ENCODE measurements at regions not wholly inside any gene's neighbourhood (a gene's known extent, or its start where the extent isn't known, plus 50 kb on each side); places are given as distances from the start of the nearest gene placed in this dataset.
"Not testable (repeated sequence)": the region's sequence is repeated elsewhere in the genome, so short reads cannot be mapped to it uniquely, and the experiment has no call there.

- no peak for DNase-seq
Observed at GRCh38 chr5:124932791-124933600, 186.6 kb upstream of the ZNF608 start.

- no peak for DNase-seq
Observed at GRCh38 chr5:124935065-124935464, 188.6 kb upstream of the ZNF608 start.

- no peak for DNase-seq
Observed at GRCh38 chr5:124936626-124936933, 190.1 kb upstream of the ZNF608 start.

GRCh38 chr5:124941051-124942049 is 194.9 kb upstream of the ZNF608 start:
- no peak for DNase-seq

- DNase-seq, result no peak
Observed at GRCh38 chr5:124948062-124948753, 201.8 kb upstream of the ZNF608 start.

- DNase-seq, result no peak
Observed at GRCh38 chr5:124948754-124949275, 202.4 kb upstream of the ZNF608 start.

- DNase-seq, result no peak
Observed at GRCh38 chr5:124949862-124950261, 203.4 kb upstream of the ZNF608 start.

- no peak for DNase-seq
Observed at GRCh38 chr5:124951105-124951504, 204.7 kb upstream of the ZNF608 start.

GRCh38 chr5:124951661-124952060 is 205.2 kb upstream of the ZNF608 start:
- no peak for DNase-seq

GRCh38 chr5:124952079-124952478 is 205.6 kb upstream of the ZNF608 start:
- no peak for DNase-seq

GRCh38 chr5:124952566-124952965 is 206.1 kb upstream of the ZNF608 start:
- DNase-seq, result no peak

GRCh38 chr5:124954784-124955183 is 208.3 kb upstream of the ZNF608 start:
- no peak for DNase-seq

GRCh38 chr5:124956471-124957029 is 210.1 kb upstream of the ZNF608 start:
- DNase-seq, result no peak

- no peak for DNase-seq
Observed at GRCh38 chr5:124957063-124957462, 210.6 kb upstream of the ZNF608 start.

GRCh38 chr5:124960266-124960665 is 213.8 kb upstream of the ZNF608 start:
- DNase-seq, result no peak

- DNase-seq, result no peak
Observed at GRCh38 chr5:124961521-124961920, 215.1 kb upstream of the ZNF608 start.

GRCh38 chr5:124962111-124962510 is 215.7 kb upstream of the ZNF608 start:
- no peak for DNase-seq

GRCh38 chr5:124962735-124963134 is 216.3 kb upstream of the ZNF608 start:
- no peak for DNase-seq

GRCh38 chr5:124963236-124963919 is 216.9 kb upstream of the ZNF608 start:
- no peak for DNase-seq

GRCh38 chr5:124966741-124967140 is 220.3 kb upstream of the ZNF608 start:
- DNase-seq, result not testable (repeated sequence)

- DNase-seq, result not testable (repeated sequence)
Observed at GRCh38 chr5:124970381-124970780, 223.9 kb upstream of the ZNF608 start.

- no peak for DNase-seq
Observed at GRCh38 chr5:124972703-124973102, 226.3 kb upstream of the ZNF608 start.

Data from activated CD4-positive, CD25-positive, alpha-beta regulatory T cell treated with anti-CD3 and anti-CD28 coated beads, Interleukin-2, amount 50 U/mL, for 72 hours (primary cell).